ENCODE measurements at regions not wholly inside any gene's neighbourhood (a gene's known extent, or its start where the extent isn't known, plus 50 kb on each side); places are given as distances from the start of the nearest gene placed in this dataset.

GRCh38 chr2:217497843-217498377, 504.9 kb downstream of the TNS1 start:
- no peaks in the 10 kb centered on the region for H3K9me3 ChIP-seq (ENCODE audit: control insufficient read depth, low read length)
- no peaks in the 10 kb centered on the region for H3K4me1 ChIP-seq (ENCODE audit: control insufficient read depth in 1 of 2, insufficient read depth in 2 of 2, low read length in 2 of 2)
- H3K36me3 ChIP-seq (ENCODE audit: control insufficient read depth in 1 of 2, insufficient read depth in 2 of 2, low read length in 1 of 2): no peaks in the 10 kb centered on the region
- no peak overlapping the region for H3K27ac ChIP-seq (ENCODE audit: low read depth in 1 of 2, low read length in 2 of 2)
- intact Hi-C loops (cut with DNase I): no loop called here
- 81 to 82% methylated on average over 3 of the region's 3 CpGs for WGBS, 2 donors
- H3K27me3 ChIP-seq (ENCODE audit: control insufficient read depth in 1 of 2, insufficient read depth in 2 of 2, low read length in 1 of 2): no peaks in the 10 kb centered on the region
- H3K4me3 ChIP-seq (ENCODE audit: low read length in 2 of 2): no peak overlapping the region
- DNase-seq (no peak), ATAC-seq (ENCODE audit: low FRiP score) (no peak)

GRCh38 chr2:217494557-217494956, 508.2 kb downstream of the TNS1 start:
- Histone ChIP-seq H3K4me1 (ENCODE audit: control insufficient read depth in 1 of 2, insufficient read depth in 2 of 2, low read length in 2 of 2) (no peaks in the 10 kb centered on the region), H3K27me3 (ENCODE audit: control insufficient read depth in 1 of 2, insufficient read depth in 2 of 2, low read length in 1 of 2) (no peaks in the 10 kb centered on the region), H3K9me3 (ENCODE audit: control insufficient read depth, low read length) (no peaks in the 10 kb centered on the region), H3K4me3 (ENCODE audit: low read length in 2 of 2) (no peak overlapping the region), H3K27ac (ENCODE audit: low read depth in 1 of 2, low read length in 2 of 2) (no peak overlapping the region), H3K36me3 (ENCODE audit: control insufficient read depth in 1 of 2, insufficient read depth in 2 of 2, low read length in 1 of 2) (no peaks in the 10 kb centered on the region)
- ATAC-seq (ENCODE audit: low FRiP score) (no peak), DNase-seq (no peak)
- 95 to 96% methylated on average over 4 of the region's 4 CpGs for WGBS, 2 donors
- intact Hi-C loops (cut with DNase I): no loop called here

- Histone ChIP-seq H3K4me1 (ENCODE audit: control insufficient read depth in 1 of 2, insufficient read depth in 2 of 2, low read length in 2 of 2) (no peaks in the 10 kb centered on the region), H3K36me3 (ENCODE audit: control insufficient read depth in 1 of 2, insufficient read depth in 2 of 2, low read length in 1 of 2) (no peaks in the 10 kb centered on the region), H3K27me3 (ENCODE audit: control insufficient read depth in 1 of 2, insufficient read depth in 2 of 2, low read length in 1 of 2) (no peaks in the 10 kb centered on the region), H3K4me3 (ENCODE audit: low read length in 2 of 2) (no peak overlapping the region), H3K9me3 (ENCODE audit: control insufficient read depth, low read length) (no peaks in the 10 kb centered on the region), H3K27ac (ENCODE audit: low read depth in 1 of 2, low read length in 2 of 2) (no peak overlapping the region)
- no peak for ATAC-seq (ENCODE audit: low FRiP score)
- WGBS, 2 donors: 74 to 79% methylated on average over 2 of the region's 2 CpGs
- DNase-seq: no peak
- intact Hi-C loops (cut with DNase I): no loop called here
Measured at GRCh38 chr2:217491271-217491670, 511.5 kb downstream of the TNS1 start.

GRCh38 chr2:217489145-217489960, 513.4 kb downstream of the TNS1 start:
- Histone ChIP-seq H3K36me3 (ENCODE audit: control insufficient read depth in 1 of 2, insufficient read depth in 2 of 2, low read length in 1 of 2) (no peaks in the 10 kb centered on the region), H3K27me3 (ENCODE audit: control insufficient read depth in 1 of 2, insufficient read depth in 2 of 2, low read length in 1 of 2) (no peaks in the 10 kb centered on the region), H3K9me3 (ENCODE audit: control insufficient read depth, low read length) (no peaks in the 10 kb centered on the region), H3K4me3 (ENCODE audit: low read length in 2 of 2) (no peak overlapping the region), H3K27ac (ENCODE audit: low read depth in 1 of 2, low read length in 2 of 2) (no peak overlapping the region), H3K4me1 (ENCODE audit: control insufficient read depth in 1 of 2, insufficient read depth in 2 of 2, low read length in 2 of 2) (no peaks in the 10 kb centered on the region)
- ATAC-seq (ENCODE audit: low FRiP score) (no peak), DNase-seq (no peak)
- intact Hi-C loops (cut with DNase I): no loop called here
- WGBS, 2 donors: 85 to 86% methylated on average over 25 of the region's 25 CpGs

- Histone ChIP-seq H3K27me3 (ENCODE audit: control insufficient read depth in 1 of 2, insufficient read depth in 2 of 2, low read length in 1 of 2) (no peaks in the 10 kb centered on the region), H3K4me3 (ENCODE audit: low read length in 2 of 2) (no peak overlapping the region), H3K36me3 (ENCODE audit: control insufficient read depth in 1 of 2, insufficient read depth in 2 of 2, low read length in 1 of 2) (no peaks in the 10 kb centered on the region), H3K27ac (ENCODE audit: low read depth in 1 of 2, low read length in 2 of 2) (no peak overlapping the region), H3K4me1 (ENCODE audit: control insufficient read depth in 1 of 2, insufficient read depth in 2 of 2, low read length in 2 of 2) (no peaks in the 10 kb centered on the region), H3K9me3 (ENCODE audit: control insufficient read depth, low read length) (no peaks in the 10 kb centered on the region)
- 83 to 91% methylated on average over 1 of the region's 1 CpG for WGBS, 2 donors
- ATAC-seq (ENCODE audit: low FRiP score) (no peak), DNase-seq (no peak)
- intact Hi-C loops (cut with DNase I): no loop called here
Measured at GRCh38 chr2:217484046-217484445, 518.7 kb downstream of the TNS1 start.

- WGBS, 2 donors: 64 to 82% methylated on average over 1 of the region's 1 CpG
- intact Hi-C loops (cut with DNase I): no loop called here
- no peaks in the 10 kb centered on the region for H3K27me3 ChIP-seq (ENCODE audit: control insufficient read depth in 1 of 2, insufficient read depth in 2 of 2, low read length in 1 of 2)
- H3K4me3 ChIP-seq (ENCODE audit: low read length in 2 of 2): no peak overlapping the region
- H3K4me1 ChIP-seq (ENCODE audit: control insufficient read depth in 1 of 2, insufficient read depth in 2 of 2, low read length in 2 of 2): no peaks in the 10 kb centered on the region
- no peaks in the 10 kb centered on the region for H3K9me3 ChIP-seq (ENCODE audit: control insufficient read depth, low read length)
- no peak for DNase-seq
- no peak for ATAC-seq (ENCODE audit: low FRiP score)
- no peak overlapping the region for H3K27ac ChIP-seq (ENCODE audit: low read depth in 1 of 2, low read length in 2 of 2)
- no peaks in the 10 kb centered on the region for H3K36me3 ChIP-seq (ENCODE audit: control insufficient read depth in 1 of 2, insufficient read depth in 2 of 2, low read length in 1 of 2)
Measured at GRCh38 chr2:217482056-217482710, 520.6 kb downstream of the TNS1 start.

- H3K36me3 ChIP-seq (ENCODE audit: control insufficient read depth in 1 of 2, insufficient read depth in 2 of 2, low read length in 1 of 2): no peaks in the 10 kb centered on the region
- 96 to 100% methylated on average over 1 of the region's 1 CpG for WGBS, 2 donors
- intact Hi-C loops (cut with DNase I): no loop called here
Measured at GRCh38 chr2:217481577-217481976, 521.2 kb downstream of the TNS1 start.

GRCh38 chr2:217479566-217479965, 523.2 kb downstream of the TNS1 start:
- no peaks in the 10 kb centered on the region for H3K27me3 ChIP-seq (ENCODE audit: control insufficient read depth in 1 of 2, insufficient read depth in 2 of 2, low read length in 1 of 2)
- ATAC-seq (ENCODE audit: low FRiP score) (no peak), DNase-seq (no peak)
- H3K27ac ChIP-seq (ENCODE audit: low read depth in 1 of 2, low read length in 2 of 2): no peak overlapping the region
- H3K4me1 ChIP-seq (ENCODE audit: control insufficient read depth in 1 of 2, insufficient read depth in 2 of 2, low read length in 2 of 2): no peaks in the 10 kb centered on the region
- H3K36me3 ChIP-seq (ENCODE audit: control insufficient read depth in 1 of 2, insufficient read depth in 2 of 2, low read length in 1 of 2): no peaks in the 10 kb centered on the region
- no peak overlapping the region for H3K4me3 ChIP-seq (ENCODE audit: low read length in 2 of 2)
- H3K9me3 ChIP-seq (ENCODE audit: control insufficient read depth, low read length): no peaks in the 10 kb centered on the region
- 83 to 98% methylated on average over 4 of the region's 4 CpGs for WGBS, 2 donors
- intact Hi-C loops (cut with DNase I): no loop called here

More at GRCh38 chr2:217481577-217481976, 521.2 kb downstream of the TNS1 start:
- Histone ChIP-seq H3K9me3 (ENCODE audit: control insufficient read depth, low read length) (no peaks in the 10 kb centered on the region), H3K27me3 (ENCODE audit: control insufficient read depth in 1 of 2, insufficient read depth in 2 of 2, low read length in 1 of 2) (no peaks in the 10 kb centered on the region), H3K4me3 (ENCODE audit: low read length in 2 of 2) (no peak overlapping the region), H3K4me1 (ENCODE audit: control insufficient read depth in 1 of 2, insufficient read depth in 2 of 2, low read length in 2 of 2) (no peaks in the 10 kb centered on the region), H3K27ac (ENCODE audit: low read depth in 1 of 2, low read length in 2 of 2) (no peak overlapping the region)
- DNase-seq (no peak), ATAC-seq (ENCODE audit: low FRiP score) (no peak)

Data from aorta (tissue), 5 donors.